ENCODE measurements at regions not wholly inside any gene's neighbourhood (a gene's known extent, or its start where the extent isn't known, plus 50 kb on each side); places are given as distances from the start of the nearest gene placed in this dataset.

DNA sequence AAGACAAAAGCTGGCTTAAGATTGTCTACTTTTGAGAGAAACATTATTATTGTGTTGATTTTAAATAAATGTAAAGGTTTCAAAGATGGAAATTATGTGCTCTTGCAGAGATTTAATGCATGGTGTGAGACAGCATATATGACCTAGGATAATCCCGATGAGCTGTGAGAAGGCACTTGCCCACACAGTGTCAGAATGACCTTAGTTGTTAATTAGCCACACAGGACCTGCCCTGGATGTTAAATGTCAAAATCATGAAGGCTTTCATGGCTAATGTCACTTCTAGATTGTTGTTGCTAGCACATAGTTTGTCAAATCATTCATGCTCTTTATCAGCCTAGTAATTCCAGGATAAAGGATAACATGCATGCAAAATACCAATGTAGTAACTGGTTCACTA is 135.3 kb upstream of the GAP43 start:
- no peak for ATAC-seq

DNA sequence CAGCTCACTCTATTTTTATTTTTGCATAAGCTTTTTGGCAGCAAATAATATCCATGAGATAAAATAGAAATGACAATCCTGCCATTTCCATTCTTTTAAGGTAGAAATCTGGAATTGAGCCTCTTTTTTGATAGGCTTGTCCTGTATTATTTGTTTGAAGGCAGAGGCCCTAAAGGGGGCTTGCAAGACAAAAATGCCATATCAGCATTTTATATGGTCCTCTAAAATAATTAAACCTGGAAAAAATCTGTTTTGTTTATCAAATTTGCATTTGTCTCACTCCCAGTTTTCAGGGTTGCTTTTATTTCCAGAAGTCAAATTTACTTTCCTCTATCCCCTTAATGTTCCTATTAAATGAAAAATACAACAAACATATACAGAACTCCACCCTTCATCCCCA is 134.9 kb upstream of the GAP43 start:
- no peak for ATAC-seq
- H3K27ac ChIP-seq = no peak overlapping the region
- H3K27me3 ChIP-seq = no peaks in the 10 kb centered on the region
- H3K36me3 ChIP-seq = no peaks in the 10 kb centered on the region
- TF ChIP-seq EP300 (IDR thresholded peaks at IDR 0.05) (no peak), POLR2A (IDR thresholded peaks at IDR 0.05) (no peak), POLR2AphosphoS5 (IDR thresholded peaks at IDR 0.05) (no peak)
- TF ChIP-seq, protein P1, sequence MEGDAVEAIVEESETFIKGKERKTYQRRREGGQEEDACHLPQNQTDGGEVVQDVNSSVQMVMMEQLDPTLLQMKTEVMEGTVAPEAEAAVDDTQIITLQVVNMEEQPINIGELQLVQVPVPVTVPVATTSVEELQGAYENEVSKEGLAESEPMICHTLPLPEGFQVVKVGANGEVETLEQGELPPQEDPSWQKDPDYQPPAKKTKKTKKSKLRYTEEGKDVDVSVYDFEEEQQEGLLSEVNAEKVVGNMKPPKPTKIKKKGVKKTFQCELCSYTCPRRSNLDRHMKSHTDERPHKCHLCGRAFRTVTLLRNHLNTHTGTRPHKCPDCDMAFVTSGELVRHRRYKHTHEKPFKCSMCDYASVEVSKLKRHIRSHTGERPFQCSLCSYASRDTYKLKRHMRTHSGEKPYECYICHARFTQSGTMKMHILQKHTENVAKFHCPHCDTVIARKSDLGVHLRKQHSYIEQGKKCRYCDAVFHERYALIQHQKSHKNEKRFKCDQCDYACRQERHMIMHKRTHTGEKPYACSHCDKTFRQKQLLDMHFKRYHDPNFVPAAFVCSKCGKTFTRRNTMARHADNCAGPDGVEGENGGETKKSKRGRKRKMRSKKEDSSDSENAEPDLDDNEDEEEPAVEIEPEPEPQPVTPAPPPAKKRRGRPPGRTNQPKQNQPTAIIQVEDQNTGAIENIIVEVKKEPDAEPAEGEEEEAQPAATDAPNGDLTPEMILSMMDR (IDR thresholded peaks at IDR 0.05) = no peak
- no peaks in the 10 kb centered on the region for H3K4me1 ChIP-seq
- no peak overlapping the region for H3K4me3 ChIP-seq
- no peaks in the 10 kb centered on the region for H3K9me3 ChIP-seq

More for the DNA sequence above, 135.3 kb upstream of the GAP43 start:
- no peaks in the 10 kb centered on the region for H3K9me3 ChIP-seq
- no peaks in the 10 kb centered on the region for H3K4me1 ChIP-seq
- no peak for TF ChIP-seq POLR2AphosphoS5 (IDR thresholded peaks at IDR 0.05)
- TF ChIP-seq, protein P1 (IDR thresholded peaks at IDR 0.05) = no peak
- no peak for TF ChIP-seq POLR2A (IDR thresholded peaks at IDR 0.05)
- TF ChIP-seq EP300 (IDR thresholded peaks at IDR 0.05) = no peak
- no peak overlapping the region for H3K4me3 ChIP-seq
- WGBS, 2 donors (ENCODE audit: low coverage in 1 of 2) = 78 to 83% methylated on average over 1 of the region's 1 CpG
- H3K36me3 ChIP-seq = no peaks in the 10 kb centered on the region
- H3K27me3 ChIP-seq = no peaks in the 10 kb centered on the region
- no peak overlapping the region for H3K27ac ChIP-seq

DNA sequence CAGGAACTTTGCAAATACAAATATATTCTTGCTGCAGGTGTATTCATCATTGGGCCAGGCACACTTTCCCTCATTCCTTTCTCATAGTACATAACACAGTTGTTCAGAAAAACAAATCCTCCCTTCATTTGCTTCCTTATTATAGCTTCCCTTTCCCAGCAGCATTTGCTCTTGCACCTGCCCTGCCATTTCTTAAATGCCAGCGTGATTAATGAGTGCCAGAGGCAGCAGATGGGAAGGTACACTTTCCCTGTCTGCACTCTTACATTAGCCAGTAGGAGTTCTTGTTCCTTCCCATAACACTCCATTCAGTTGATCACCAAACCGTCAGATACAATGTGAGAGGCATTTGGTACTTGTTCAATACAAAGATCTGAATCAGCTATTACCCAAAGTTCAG is 128.5 kb upstream of the GAP43 start:
- WGBS, 2 donors (ENCODE audit: low coverage in 1 of 2) = 86% methylated on average over 2 of the region's 2 CpGs; no CpG with 5 or more reads in 1 of the 2 donors
- Histone ChIP-seq H3K27me3 (no peaks in the 10 kb centered on the region), H3K4me3 (no peak overlapping the region), H3K9me3 (no peaks in the 10 kb centered on the region), H3K36me3 (no peaks in the 10 kb centered on the region), H3K27ac (no peak overlapping the region), H3K4me1 (no peaks in the 10 kb centered on the region)
- no peak for ATAC-seq
- TF ChIP-seq POLR2AphosphoS5 (IDR thresholded peaks at IDR 0.05) = no peak
- TF ChIP-seq, protein P1 (IDR thresholded peaks at IDR 0.05) = no peak
- TF ChIP-seq EP300 (IDR thresholded peaks at IDR 0.05) = no peak
- TF ChIP-seq POLR2A (IDR thresholded peaks at IDR 0.05) = no peak

DNA sequence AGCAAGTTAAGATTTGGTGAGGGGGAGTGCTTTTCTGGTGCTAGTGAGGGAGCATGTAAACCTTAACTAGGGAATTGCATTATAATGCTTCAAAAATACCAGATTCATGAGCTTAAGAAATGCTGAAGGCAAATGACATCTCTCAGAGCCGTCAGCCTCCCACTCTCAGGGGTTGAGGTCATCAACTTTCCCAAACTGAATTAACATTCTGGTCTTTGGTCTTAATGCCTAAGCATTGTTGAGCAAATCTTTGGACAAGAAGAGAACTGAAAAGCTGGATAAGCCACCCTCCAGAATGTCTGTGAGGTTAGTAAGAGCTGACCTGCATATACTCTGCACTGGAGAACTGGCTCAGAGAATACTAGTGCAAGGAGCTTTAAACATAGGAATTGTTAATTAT is 124.9 kb upstream of the GAP43 start:
- TF ChIP-seq EP300 (IDR thresholded peaks at IDR 0.05) (no peak), POLR2AphosphoS5 (IDR thresholded peaks at IDR 0.05) (no peak), POLR2A (IDR thresholded peaks at IDR 0.05) (no peak)
- TF ChIP-seq, protein P1 (IDR thresholded peaks at IDR 0.05) = no peak
- Histone ChIP-seq H3K27ac (no peak overlapping the region), H3K36me3 (no peaks in the 10 kb centered on the region), H3K4me1 (no peaks in the 10 kb centered on the region), H3K9me3 (no peaks in the 10 kb centered on the region), H3K27me3 (no peaks in the 10 kb centered on the region), H3K4me3 (no peak overlapping the region)
- WGBS, 2 donors (ENCODE audit: low coverage in 1 of 2) = 54 to 83% methylated on average over 1 of the region's 1 CpG
- no peak for ATAC-seq

DNA sequence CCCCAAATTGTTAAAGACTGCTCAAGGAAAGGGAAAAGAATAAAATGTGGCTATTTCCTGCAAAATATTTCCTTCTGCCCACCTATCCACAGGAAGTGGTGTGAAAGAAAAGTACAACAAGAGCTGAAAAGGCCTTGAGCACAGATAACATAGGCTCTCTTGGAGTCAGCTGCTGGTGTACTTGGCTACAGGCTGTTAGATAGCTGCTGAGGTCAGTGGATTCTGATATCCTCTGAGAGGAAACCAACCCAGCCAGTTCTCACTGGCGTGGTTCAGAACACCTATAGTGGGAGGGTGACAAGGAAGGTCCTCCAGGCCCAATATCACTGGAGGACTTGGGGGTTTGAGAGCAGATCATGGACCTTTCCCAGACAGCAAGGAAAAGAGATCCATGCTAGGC is 124.4 kb upstream of the GAP43 start:
- Histone ChIP-seq H3K27ac (no peak overlapping the region), H3K4me3 (no peak overlapping the region), H3K36me3 (no peaks in the 10 kb centered on the region), H3K27me3 (no peaks in the 10 kb centered on the region), H3K4me1 (no peaks in the 10 kb centered on the region), H3K9me3 (no peaks in the 10 kb centered on the region)
- no CpG with 5 or more reads among the region's 1 CpG for WGBS, 2 donors (ENCODE audit: low coverage in 1 of 2)
- ATAC-seq = no peak
- TF ChIP-seq, protein P1 (IDR thresholded peaks at IDR 0.05) = no peak
- no peak for TF ChIP-seq POLR2A (IDR thresholded peaks at IDR 0.05)
